GM19463 (cell line): ENCODE measurements at regions not wholly inside any gene's neighbourhood (a gene's known extent, or its start where the extent isn't known, plus 50 kb on each side); places are given as distances from the start of the nearest gene placed in this dataset.
A peak's percentile ranks its signal among the peaks of the same experiment; 100 is the strongest.

Source experiments
- ATAC-seq: cut with Tn5 transposase; IDR thresholded peaks from one replicate; pipeline ENCODE4 v1.9.1; 2021; ENCODE audit warnings: mild to moderate bottlenecking, moderate library complexity; ENCODE audit not compliant: unreplicated experiment

- no peak for ATAC-seq
Measured at GRCh38 chrX:25226151-25226550, 210.4 kb upstream of the ARX start.

GRCh38 chrX:25219480-25219879, 203.7 kb upstream of the ARX start:
- ATAC-seq: no peak

GRCh38 chrX:25213611-25214010, 197.8 kb upstream of the ARX start:
- no peak for ATAC-seq

GRCh38 chrX:25207803-25208475, 192.2 kb upstream of the ARX start:
- no peak for ATAC-seq

GRCh38 chrX:25206778-25207177, 191.0 kb upstream of the ARX start:
- ATAC-seq: no peak

GRCh38 chrX:25204182-25204581, 188.4 kb upstream of the ARX start:
- no peak for ATAC-seq

- ATAC-seq: no peak
Measured at GRCh38 chrX:25202827-25203226, 187.1 kb upstream of the ARX start.

GRCh38 chrX:25198891-25199290, 183.1 kb upstream of the ARX start:
- ATAC-seq: no peak

GRCh38 chrX:25198253-25198652, 182.5 kb upstream of the ARX start:
- no peak for ATAC-seq

GRCh38 chrX:25196221-25196620, 180.5 kb upstream of the ARX start:
- no peak for ATAC-seq

GRCh38 chrX:25191403-25191802, 175.6 kb upstream of the ARX start:
- no peak for ATAC-seq

- no peak for ATAC-seq
Measured at GRCh38 chrX:25181775-25182174, 166.0 kb upstream of the ARX start.

GRCh38 chrX:25180242-25180641, 164.5 kb upstream of the ARX start:
- no peak for ATAC-seq

- no peak for ATAC-seq
Measured at GRCh38 chrX:25178555-25178954, 162.8 kb upstream of the ARX start.

GRCh38 chrX:25175743-25176142, 160.0 kb upstream of the ARX start:
- peak; percentile 85 for ATAC-seq

GRCh38 chrX:25175171-25175570, 159.4 kb upstream of the ARX start:
- ATAC-seq: no peak

- ATAC-seq: no peak
Measured at GRCh38 chrX:25166546-25166945, 150.8 kb upstream of the ARX start.

- no peak for ATAC-seq
Measured at GRCh38 chrX:25166145-25166544, 150.4 kb upstream of the ARX start.

GRCh38 chrX:25158635-25159034, 142.9 kb upstream of the ARX start:
- no peak for ATAC-seq

- no peak for ATAC-seq
Measured at GRCh38 chrX:25156832-25157231, 141.1 kb upstream of the ARX start.

GRCh38 chrX:25156323-25156722, 140.6 kb upstream of the ARX start:
- no peak for ATAC-seq

GRCh38 chrX:25154168-25154567, 138.4 kb upstream of the ARX start:
- ATAC-seq: no peak

- no peak for ATAC-seq
Measured at GRCh38 chrX:25151749-25152148, 136.0 kb upstream of the ARX start.
